CD14-positive monocyte (primary cell): ENCODE measurements at regions not wholly inside any gene's neighbourhood (a gene's known extent, or its start where the extent isn't known, plus 50 kb on each side); places are given as distances from the start of the nearest gene placed in this dataset.

ENCODE experiments used
- DNase-seq, 3 donors: peaks; one replicate each; pipeline ENCODE4 v3.0.0-alpha.2; 2011 to 2022
- H2AFZ ChIP-seq: 2 replicates; pipeline ENCODE4 v1.6.0; 2012; ENCODE audit warnings: mild to moderate bottlenecking, low read depth, low read length, inconsistent platforms; ENCODE audit not compliant: insufficient read depth, poor library complexity, severe bottlenecking
- H3K27ac ChIP-seq, 2 donors: 1 replicate in 1 of 2; 2 replicates in 1 of 2; pipeline ENCODE4 v1.5.1; 2012 to 2013; ENCODE audit warnings: low read length in 2 of 2, control low read depth in 1 of 2, inconsistent platforms in 1 of 2, low read depth in 1 of 2, mild to moderate bottlenecking in 1 of 2
- H3K27me3 ChIP-seq, 2 donors: one replicate each; pipeline versions ENCODE4 v1.6.0 to v1.6.1; 2011 to 2013; ENCODE audit warnings: low read length in 2 of 2; ENCODE audit not compliant: control insufficient read depth in 2 of 2, insufficient read depth in 2 of 2
- H3K36me3 ChIP-seq, 2 donors: replicated peaks in 1 of 2; 1 replicate in 1 of 2; 2 replicates in 1 of 2; pipeline versions ENCODE4 v1.5.1 to v1.6.1; 2012 to 2013; ENCODE audit warnings: low read length in 2 of 2, control low read depth in 1 of 2, inconsistent platforms in 1 of 2, mild to moderate bottlenecking in 1 of 2; ENCODE audit not compliant: insufficient read depth in 2 of 2, control insufficient read depth in 1 of 2
- H3K4me1 ChIP-seq, 2 donors: 1 replicate in 1 of 2; 2 replicates in 1 of 2; pipeline versions ENCODE4 v1.5.1 to v1.6.1; 2012 to 2013; ENCODE audit warnings: low read length in 2 of 2, control low read depth in 1 of 2, inconsistent platforms in 1 of 2, mild to moderate bottlenecking in 1 of 2, moderate library complexity in 1 of 2; ENCODE audit not compliant: insufficient read depth in 2 of 2, control insufficient read depth in 1 of 2
- H3K4me2 ChIP-seq: replicated peaks from 2 replicates; pipeline ENCODE3; 2012; ENCODE audit warnings: low read length, moderate library complexity, mild to moderate bottlenecking; ENCODE audit not compliant: poor library complexity, severe bottlenecking; ENCODE audit errors: extremely low read depth
- H3K4me3 ChIP-seq, 3 experiments: fragments of 200-600 bp in 1 of 3; sonication (generic) in 1 of 3; replicated peaks in 1 of 3; 1 replicate in 2 of 3; 2 replicates in 1 of 3; pipeline ENCODE4 v1.5.1; 2011 to 2013; ENCODE audit warnings: low read length in 3 of 3, mild to moderate bottlenecking in 3 of 3, control low read depth in 2 of 3, low read depth in 2 of 3, inconsistent platforms in 1 of 3, moderate library complexity in 1 of 3
- H3K79me2 ChIP-seq: 2 replicates; pipeline ENCODE4 v1.6.0; 2012; ENCODE audit warnings: mild to moderate bottlenecking, control low read depth, inconsistent platforms, low read length, moderate library complexity; ENCODE audit not compliant: insufficient read depth
- H3K9ac ChIP-seq: 2 replicates; pipeline ENCODE4 v1.6.0; 2017; ENCODE audit warnings: low read length, mild to moderate bottlenecking; ENCODE audit not compliant: insufficient read depth, poor library complexity, severe bottlenecking
- H3K9me3 ChIP-seq, 2 donors: replicated peaks in 1 of 2; 1 replicate in 1 of 2; 2 replicates in 1 of 2; pipeline versions ENCODE4 v1.5.1 to v1.6.1; 2012 to 2013; ENCODE audit warnings: low read length in 2 of 2, control low read depth in 1 of 2; ENCODE audit not compliant: control insufficient read depth in 1 of 2, insufficient read depth in 1 of 2
- H4K20me1 ChIP-seq: 2 replicates; pipeline ENCODE4 v1.6.0; 2012; ENCODE audit warnings: mild to moderate bottlenecking, low read length, control low read depth, moderate library complexity; ENCODE audit not compliant: insufficient read depth
- H3K27ac Mint-ChIP-seq, 7 donors: one replicate each; pipeline ENCODE4 v1.8.0; 2020; ENCODE audit warnings: mild to moderate bottlenecking in 7 of 7, mixed read lengths in 7 of 7, moderate library complexity in 6 of 7, inconsistent platforms in 2 of 7
- H3K27me3 Mint-ChIP-seq, 3 donors: one replicate each; pipeline ENCODE4 v1.8.0; 2021 to 2022; ENCODE audit warnings: low read depth in 3 of 3, mild to moderate bottlenecking in 3 of 3, mixed read lengths in 3 of 3, moderate library complexity in 3 of 3, inconsistent platforms in 1 of 3
- H3K36me3 Mint-ChIP-seq, 2 donors: one replicate each; pipeline ENCODE4 v1.8.0; 2020; ENCODE audit warnings: mixed read lengths in 2 of 2, inconsistent platforms in 1 of 2, mild to moderate bottlenecking in 1 of 2
- H3K4me1 Mint-ChIP-seq: one replicate; pipeline ENCODE4 v1.8.0; 2020; ENCODE audit warnings: mild to moderate bottlenecking, mixed read lengths
- H3K4me3 Mint-ChIP-seq, 2 donors: one replicate each; pipeline ENCODE4 v1.8.0; 2020; ENCODE audit warnings: mild to moderate bottlenecking in 2 of 2, mixed read lengths in 2 of 2, moderate library complexity in 1 of 2
- H3K9me3 Mint-ChIP-seq, 7 donors: one replicate each; pipeline ENCODE4 v1.8.0; 2020 to 2022; ENCODE audit warnings: mixed read lengths in 7 of 7, mild to moderate bottlenecking in 6 of 7, moderate library complexity in 6 of 7, inconsistent platforms in 2 of 7
- WGBS: methylation state at CpG from one replicate; pipeline ENCODE4 v1.1.5; 2013; ENCODE audit warnings: missing lambda C conversion rate; ENCODE audit not compliant: insufficient coverage; 5-methylcytosine and 5-hydroxymethylcytosine counted together
- intact Hi-C, 2 donors: fragments of 100-400 bp; cut with micrococcal nuclease; formaldehyde crosslinking; loops; one replicate each; pipeline versions ENCODE4 v1.15.0 to v1.15.1; 2023
- TF ChIP-seq, protein P1 (sequence below): fragments of 200-600 bp; IDR thresholded peaks from one replicate; pipeline ENCODE4 v1.8.0; 2022; ENCODE audit warnings: antibody characterized with exemption, mild to moderate bottlenecking

DNA sequence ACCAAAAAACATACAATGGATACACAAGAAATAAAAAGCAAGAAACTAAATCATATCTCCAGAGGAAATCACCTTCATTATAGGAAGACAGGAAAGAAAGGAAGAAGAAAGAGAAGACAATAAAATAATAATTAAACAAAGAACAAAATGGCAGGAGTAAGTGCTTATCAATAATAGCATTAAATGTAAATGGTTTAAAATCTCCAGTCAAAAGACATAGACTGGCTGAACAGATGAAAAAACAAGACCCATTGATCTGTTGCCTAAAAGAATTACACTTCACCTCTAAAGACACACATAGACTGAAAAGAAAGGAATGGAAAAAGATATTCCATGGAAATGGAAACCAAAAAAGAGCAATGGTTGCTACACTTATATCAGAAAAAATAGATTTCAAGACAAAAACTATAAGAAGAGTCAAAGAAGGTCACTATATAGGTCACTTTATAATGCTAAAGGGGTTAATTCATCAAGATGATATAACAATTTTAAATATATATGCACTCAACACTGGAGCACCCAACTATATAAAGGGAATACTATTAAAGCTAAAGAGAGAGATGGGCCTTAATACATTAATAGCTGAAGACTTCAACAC lies 118.4 kb upstream of the SESN3 start:
- Mint-ChIP-seq H3K9me3 (peaks cover 0 to 12% (median 5%) of the 10 kb centered on the region in 7 donors), H3K27me3 (no peaks in the 10 kb centered on the region), H3K27ac (no peak overlapping the region), H3K4me1 (peaks cover 40% of the 10 kb centered on the region), H3K4me3 (no peak overlapping the region), H3K36me3 (peaks cover 0 to 2% of the 10 kb centered on the region in 2 donors)
- Histone ChIP-seq H2AFZ (no peak overlapping the region), H3K4me1 (peaks cover 15 to 28% of the 10 kb centered on the region in 2 donors), H3K27ac (no peak overlapping the region), H3K4me3 (no peak overlapping the region), H3K4me2 (no peak overlapping the region), H3K27me3 (no peaks in the 10 kb centered on the region), H3K79me2 (no peaks in the 10 kb centered on the region), H3K9me3 (no peaks in the 10 kb centered on the region), H3K9ac (no peak overlapping the region), H3K36me3 (no peaks in the 10 kb centered on the region), H4K20me1 (no peaks in the 10 kb centered on the region)
- TF ChIP-seq, protein P1, sequence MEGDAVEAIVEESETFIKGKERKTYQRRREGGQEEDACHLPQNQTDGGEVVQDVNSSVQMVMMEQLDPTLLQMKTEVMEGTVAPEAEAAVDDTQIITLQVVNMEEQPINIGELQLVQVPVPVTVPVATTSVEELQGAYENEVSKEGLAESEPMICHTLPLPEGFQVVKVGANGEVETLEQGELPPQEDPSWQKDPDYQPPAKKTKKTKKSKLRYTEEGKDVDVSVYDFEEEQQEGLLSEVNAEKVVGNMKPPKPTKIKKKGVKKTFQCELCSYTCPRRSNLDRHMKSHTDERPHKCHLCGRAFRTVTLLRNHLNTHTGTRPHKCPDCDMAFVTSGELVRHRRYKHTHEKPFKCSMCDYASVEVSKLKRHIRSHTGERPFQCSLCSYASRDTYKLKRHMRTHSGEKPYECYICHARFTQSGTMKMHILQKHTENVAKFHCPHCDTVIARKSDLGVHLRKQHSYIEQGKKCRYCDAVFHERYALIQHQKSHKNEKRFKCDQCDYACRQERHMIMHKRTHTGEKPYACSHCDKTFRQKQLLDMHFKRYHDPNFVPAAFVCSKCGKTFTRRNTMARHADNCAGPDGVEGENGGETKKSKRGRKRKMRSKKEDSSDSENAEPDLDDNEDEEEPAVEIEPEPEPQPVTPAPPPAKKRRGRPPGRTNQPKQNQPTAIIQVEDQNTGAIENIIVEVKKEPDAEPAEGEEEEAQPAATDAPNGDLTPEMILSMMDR = no peak
- intact Hi-C loops = no loop called here
- DNase-seq = no peak

DNA sequence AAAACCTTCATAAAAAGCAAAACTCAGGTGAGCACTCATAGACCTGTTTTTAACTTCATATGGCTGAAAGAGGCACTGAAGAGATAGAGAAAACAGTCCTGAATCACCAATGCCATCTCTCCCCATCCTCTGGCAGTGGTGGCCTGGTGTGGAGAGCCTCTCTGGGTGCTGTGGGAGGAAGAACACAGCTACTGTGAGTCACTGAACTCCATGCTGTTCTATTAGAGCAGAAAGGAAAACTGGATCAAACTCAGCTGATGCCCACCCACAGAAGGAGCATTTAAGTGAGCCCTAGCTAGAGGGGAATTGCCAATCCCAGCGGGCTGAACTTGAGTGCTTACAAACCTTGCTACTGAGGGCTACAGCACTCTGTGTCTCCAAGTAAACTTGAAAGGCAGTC lies 115.3 kb upstream of the SESN3 start:
- no peak for DNase-seq
- intact Hi-C loops = no loop called here
- Mint-ChIP-seq H3K4me1 (peaks cover 32% of the 10 kb centered on the region), H3K4me3 (no peak overlapping the region), H3K9me3 (peaks cover 0 to 12% (median 5%) of the 10 kb centered on the region in 7 donors), H3K36me3 (peaks cover 0 to 2% of the 10 kb centered on the region in 2 donors), H3K27ac (peak overlapping the region in 1 of 7 donors; percentile 78), H3K27me3 (peaks cover 0 to 1% (median 0%) of the 10 kb centered on the region in 3 donors)
- Histone ChIP-seq H3K9ac (no peak overlapping the region), H3K27me3 (no peaks in the 10 kb centered on the region), H3K4me1 (peaks cover 15 to 24% of the 10 kb centered on the region in 2 donors), H2AFZ (peak overlapping the region; percentile 49), H3K79me2 (no peaks in the 10 kb centered on the region), H4K20me1 (no peaks in the 10 kb centered on the region), H3K9me3 (no peaks in the 10 kb centered on the region), H3K27ac (no peak overlapping the region), H3K4me3 (no peak overlapping the region), H3K4me2 (no peak overlapping the region), H3K36me3 (no peaks in the 10 kb centered on the region)
- TF ChIP-seq, protein P1 = no peak
- WGBS = 100% methylated on average over 1 of the region's 1 CpG
